DMS114 treated with DMSO at 0.1 percent for 48 hours (cell line): ENCODE measurements at regions not wholly inside any gene's neighbourhood (a gene's known extent, or its start where the extent isn't known, plus 50 kb on each side); places are given as distances from the start of the nearest gene placed in this dataset.
"Not testable (repeated sequence)": the region's sequence is repeated elsewhere in the genome, so short reads cannot be mapped to it uniquely, and the experiment has no call there.

ENCODE experiments used
- DNase-seq: peaks from one replicate; lab custom pipeline; 2025; ENCODE audit not compliant: unreplicated experiment; lab: John Stamatoyannopoulos, UW

GRCh38 chr2:228446734-228447133, 265.2 kb upstream of the SPHKAP start:
- no peak for DNase-seq

GRCh38 chr2:228444161-228444560, 262.7 kb upstream of the SPHKAP start:
- no peak for DNase-seq

- no peak for DNase-seq
Observed at GRCh38 chr2:228433721-228434120, 252.2 kb upstream of the SPHKAP start.

GRCh38 chr2:228432116-228432515, 250.6 kb upstream of the SPHKAP start:
- DNase-seq: no peak

GRCh38 chr2:228430986-228431385, 249.5 kb upstream of the SPHKAP start:
- DNase-seq: no peak

- DNase-seq: no peak
Observed at GRCh38 chr2:228426502-228427216, 245.2 kb upstream of the SPHKAP start.

GRCh38 chr2:228425411-228426060, 244.0 kb upstream of the SPHKAP start:
- not testable (repeated sequence) for DNase-seq

GRCh38 chr2:228417956-228418355, 236.5 kb upstream of the SPHKAP start:
- DNase-seq: no peak

- no peak for DNase-seq
Observed at GRCh38 chr2:228417526-228417925, 236.0 kb upstream of the SPHKAP start.

- no peak for DNase-seq
Observed at GRCh38 chr2:228410061-228410460, 228.6 kb upstream of the SPHKAP start.

- no peak for DNase-seq
Observed at GRCh38 chr2:228409493-228409892, 228.0 kb upstream of the SPHKAP start.

GRCh38 chr2:228408529-228409227, 227.2 kb upstream of the SPHKAP start:
- DNase-seq: no peak

GRCh38 chr2:228407821-228408220, 226.3 kb upstream of the SPHKAP start:
- DNase-seq: no peak

GRCh38 chr2:228401065-228401912, 219.8 kb upstream of the SPHKAP start:
- DNase-seq: no peak

- no peak for DNase-seq
Observed at GRCh38 chr2:228387776-228388175, 206.3 kb upstream of the SPHKAP start.

GRCh38 chr2:228378696-228379425, 197.4 kb upstream of the SPHKAP start:
- no peak for DNase-seq

GRCh38 chr2:228378233-228378632, 196.7 kb upstream of the SPHKAP start:
- DNase-seq: no peak

- no peak for DNase-seq
Observed at GRCh38 chr2:228377533-228377932, 196.0 kb upstream of the SPHKAP start.

GRCh38 chr2:228374741-228375140, 193.3 kb upstream of the SPHKAP start:
- no peak for DNase-seq

GRCh38 chr2:228373191-228373590, 191.7 kb upstream of the SPHKAP start:
- DNase-seq: no peak

- DNase-seq: no peak
Observed at GRCh38 chr2:228372212-228372611, 190.7 kb upstream of the SPHKAP start.
